ENCODE measurements at regions not wholly inside any gene's neighbourhood (a gene's known extent, or its start where the extent isn't known, plus 50 kb on each side); places are given as distances from the start of the nearest gene placed in this dataset.

- TF ChIP-seq POLR2AphosphoS5 (IDR thresholded peaks at IDR 0.05; ENCODE audit: low read depth), result no peak
- no peak for TF ChIP-seq CTCF (IDR thresholded peaks at IDR 0.05; ENCODE audit: insufficient read depth, low read length)
- TF ChIP-seq REST (IDR thresholded peaks at IDR 0.05; ENCODE audit: insufficient replicate concordance, low read depth), result no peak
These were observed 80.1 kb downstream of the MCFD2 start for GRCh38 chr2:46835520-46835919.
